Panc1 (cell line): ENCODE measurements at regions not wholly inside any gene's neighbourhood (a gene's known extent, or its start where the extent isn't known, plus 50 kb on each side); places are given as distances from the start of the nearest gene placed in this dataset.

Experiments used
- CTCF ChIP-seq: fragments of 450-650 bp; IDR thresholded peaks from 2 replicates; pipeline ENCODE4 v1.5.1; 2017; ENCODE audit warnings: mild to moderate bottlenecking
- REST ChIP-seq, 2 experiments: IDR thresholded peaks; 2 replicates each; pipeline ENCODE4 v1.6.1; 2011 to 2012; ENCODE audit warnings: low read depth in 2 of 2, control low read depth in 1 of 2, low read length in 1 of 2, mild to moderate bottlenecking in 1 of 2, moderate library complexity in 1 of 2; ENCODE audit not compliant: insufficient read depth in 1 of 2
- SIN3A ChIP-seq: IDR thresholded peaks from 2 replicates; pipeline ENCODE4 v1.6.1; 2012; ENCODE audit warnings: low read depth, mild to moderate bottlenecking, low read length, moderate library complexity, borderline replicate concordance; ENCODE audit not compliant: insufficient read depth
- TCF7L2 ChIP-seq: IDR thresholded peaks from 2 replicates; pipeline ENCODE4 v1.6.1; 2011; ENCODE audit warnings: mild to moderate bottlenecking, low read depth, low read length, inconsistent platforms

- TF ChIP-seq TCF7L2, result no peak
- no peak for TF ChIP-seq CTCF
- no peak for TF ChIP-seq SIN3A
- TF ChIP-seq REST (IDR thresholded peaks at IDR 0.05; ENCODE audit: insufficient read depth in 1 of 2, low read depth in 2 of 2, low read length in 1 of 2), result no peak
These were observed 600.5 kb upstream of the MGMT start for GRCh38 chr10:128866551-128866950.
